OCI-LY7 (cell line): ENCODE measurements at regions not wholly inside any gene's neighbourhood (a gene's known extent, or its start where the extent isn't known, plus 50 kb on each side); places are given as distances from the start of the nearest gene placed in this dataset.

ENCODE experiments used
- BruUV-seq: library from RNA; stranded (reverse); fragments of 400-500 nt; replicated peaks from 2 replicates; lab custom pipeline; 2021; lab: Mats Ljungman, UMichigan
- CTCF ChIA-PET: fragments of 300-600 bp; sonication (Branson Sonifier 250); formaldehyde crosslinking; loops from one replicate; lab custom pipeline; 2022; ENCODE audit warnings: antibody characterized with exemption; ENCODE audit not compliant: unreplicated experiment; lab: Charles Lee
- POLR2A ChIA-PET: fragments of 300-600 bp; sonication (Branson Sonifier 250); formaldehyde crosslinking; loops from one replicate; lab custom pipeline; 2022; ENCODE audit warnings: antibody characterized with exemption; lab: Charles Lee
- DNase-seq: peaks from one replicate; pipeline ENCODE4 v3.0.0-alpha.2; 2015; ENCODE audit warnings: low spot score
- H2AFZ ChIP-seq: fragments of 200-600 bp; sonication (generic), shearing (Covaris generic); 2 replicates; pipeline ENCODE4 v1.6.1; 2014; ENCODE audit warnings: mild to moderate bottlenecking, antibody characterized with exemption, low read length, moderate library complexity
- H3K27ac ChIP-seq: fragments of 200-600 bp; sonication (generic); 2 replicates; pipeline ENCODE4 v1.5.1; 2014; ENCODE audit warnings: mixed run types, low read depth, mild to moderate bottlenecking, moderate library complexity, low read length, inconsistent platforms; ENCODE audit not compliant: poor library complexity, severe bottlenecking
- H3K36me3 ChIP-seq: fragments of 200-600 bp; sonication (generic); 2 replicates; pipeline ENCODE4 v1.6.1; 2014; ENCODE audit warnings: mild to moderate bottlenecking, antibody characterized with exemption, low read length, moderate library complexity, mixed read lengths; ENCODE audit not compliant: insufficient read depth
- H3K4me1 ChIP-seq: fragments of 200-600 bp; sonication (generic); 2 replicates; pipeline ENCODE4 v1.5.1; 2014; ENCODE audit warnings: mild to moderate bottlenecking, low read length; ENCODE audit not compliant: insufficient read depth, poor library complexity, severe bottlenecking
- H3K4me2 ChIP-seq: fragments of 200-600 bp; sonication (generic); 2 replicates; pipeline ENCODE4 v1.6.1; 2014; ENCODE audit warnings: mild to moderate bottlenecking, low read length
- H3K4me3 ChIP-seq: fragments of 200-600 bp; sonication (generic); 2 replicates; pipeline ENCODE4 v1.5.1; 2014; ENCODE audit warnings: mild to moderate bottlenecking, low read depth, low read length; ENCODE audit not compliant: poor library complexity, severe bottlenecking
- H3K79me2 ChIP-seq: fragments of 200-600 bp; sonication (generic); 2 replicates; pipeline ENCODE4 v1.6.1; 2016; ENCODE audit warnings: low read depth, mild to moderate bottlenecking, low read length, moderate library complexity, mixed read lengths; ENCODE audit not compliant: insufficient read depth
- H3K9me2 ChIP-seq: fragments of 200-600 bp; sonication (generic); 2 replicates; pipeline ENCODE4 v1.6.1; 2016; ENCODE audit warnings: mild to moderate bottlenecking, low read length, mixed read lengths; ENCODE audit not compliant: insufficient read depth
- H3K9me3 ChIP-seq: fragments of 200-600 bp; sonication (generic); 2 replicates; pipeline ENCODE4 v1.6.1; 2014; ENCODE audit warnings: mild to moderate bottlenecking, mixed run types, low read length, mixed read lengths
- H4K20me1 ChIP-seq: fragments of 200-600 bp; sonication (generic); 2 replicates; pipeline ENCODE4 v1.6.1; 2014; ENCODE audit warnings: mild to moderate bottlenecking, antibody characterized with exemption, low read length, moderate library complexity, mixed read lengths; ENCODE audit not compliant: insufficient read depth
- CTCF ChIP-seq: fragments of 200-600 bp; sonication (generic); conservative IDR thresholded peaks from 2 replicates; pipeline ENCODE4 v1.5.1; 2014; ENCODE audit warnings: mild to moderate bottlenecking, antibody characterized with exemption, low read length, moderate library complexity, mixed read lengths
- EZH2phosphoT487 ChIP-seq: fragments of 200-600 bp; sonication (generic); IDR thresholded peaks from 2 replicates; pipeline ENCODE4 v1.6.1; 2018; ENCODE audit warnings: low read depth, borderline replicate concordance, mild to moderate bottlenecking, mixed run types, antibody characterized with exemption, low read length, moderate library complexity, mixed read lengths
- intact Hi-C: fragments of 100-400 bp; cut with micrococcal nuclease; formaldehyde crosslinking; loops from one replicate; pipeline ENCODE4 v1.10.0; 2022; ENCODE audit not compliant: unreplicated experiment

GRCh38 chr5:58286741-58287140, 173.1 kb downstream of the PLK2 start:
- no TSS peak for BruUV-seq
- no peaks in the 10 kb centered on the region for H3K36me3 ChIP-seq
- no peak for DNase-seq
- intact Hi-C loops, result no loop called here
- no peaks in the 10 kb centered on the region for H4K20me1 ChIP-seq
- H2AFZ ChIP-seq, result no peak overlapping the region
- no peaks in the 10 kb centered on the region for H3K9me2 ChIP-seq
- H3K79me2 ChIP-seq, result no peaks in the 10 kb centered on the region
- H3K4me3 ChIP-seq, result no peak overlapping the region
- no peak for TF ChIP-seq EZH2phosphoT487
- TF ChIP-seq CTCF, result no peak
- no peaks in the 10 kb centered on the region for H3K4me1 ChIP-seq
- H3K27ac ChIP-seq, result no peak overlapping the region
- H3K9me3 ChIP-seq, result no peaks in the 10 kb centered on the region
- ChIA-PET POLR2A (no interaction called here), CTCF (no interaction called here)
- no peak overlapping the region for H3K4me2 ChIP-seq

GRCh38 chr5:58285900-58286299, 174.0 kb downstream of the PLK2 start:
- POLR2A ChIA-PET, result no interaction called here
- no peaks in the 10 kb centered on the region for H3K36me3 ChIP-seq
- intact Hi-C loops, result no loop called here
- H3K4me2 ChIP-seq, result no peak overlapping the region
- H3K4me1 ChIP-seq, result no peaks in the 10 kb centered on the region
- no TSS peak for BruUV-seq
- DNase-seq, result no peak
- no peaks in the 10 kb centered on the region for H3K9me2 ChIP-seq
- no peak overlapping the region for H3K27ac ChIP-seq
- H3K4me3 ChIP-seq, result no peak overlapping the region
- CTCF ChIA-PET, result no interaction called here
- H3K79me2 ChIP-seq, result no peaks in the 10 kb centered on the region
- H4K20me1 ChIP-seq, result no peaks in the 10 kb centered on the region
- H2AFZ ChIP-seq, result no peak overlapping the region
- H3K9me3 ChIP-seq, result no peaks in the 10 kb centered on the region
- TF ChIP-seq CTCF (no peak), EZH2phosphoT487 (no peak)

- H2AFZ ChIP-seq, result no peak overlapping the region
- no peaks in the 10 kb centered on the region for H4K20me1 ChIP-seq
- TF ChIP-seq EZH2phosphoT487 (no peak), CTCF (no peak)
- CTCF ChIA-PET, result no interaction called here
- no peaks in the 10 kb centered on the region for H3K36me3 ChIP-seq
- no peaks in the 10 kb centered on the region for H3K4me1 ChIP-seq
- no peak for DNase-seq
- no peak overlapping the region for H3K4me2 ChIP-seq
- H3K9me2 ChIP-seq, result no peaks in the 10 kb centered on the region
- no peak overlapping the region for H3K27ac ChIP-seq
- no TSS peak for BruUV-seq
- H3K9me3 ChIP-seq, result no peaks in the 10 kb centered on the region
- no peaks in the 10 kb centered on the region for H3K79me2 ChIP-seq
- intact Hi-C loops, result no loop called here
- no peak overlapping the region for H3K4me3 ChIP-seq
- POLR2A ChIA-PET, result no interaction called here
These were observed 175.0 kb downstream of the PLK2 start for GRCh38 chr5:58284886-58285285.
